Fibroblast of lung (primary cell): ENCODE measurements at regions not wholly inside any gene's neighbourhood (a gene's known extent, or its start where the extent isn't known, plus 50 kb on each side); places are given as distances from the start of the nearest gene placed in this dataset.

ENCODE experiments used
- CTCF ChIP-seq, 2 donors: IDR thresholded peaks in 1 of 2; conservative IDR thresholded peaks in 1 of 2; 1 replicate in 1 of 2; 2 replicates in 1 of 2; pipeline ENCODE4 v1.5.1; 2011 to 2012; ENCODE audit warnings: low read length in 2 of 2, control low read depth in 1 of 2, inconsistent platforms in 1 of 2, low read depth in 1 of 2, mild to moderate bottlenecking in 1 of 2
- EZH2 ChIP-seq: IDR thresholded peaks from 2 replicates; pipeline ENCODE4 v1.5.1; 2012; ENCODE audit warnings: low read length, control low read depth, mild to moderate bottlenecking; ENCODE audit errors: missing control alignments

GRCh38 chr1:208521534-208521933 lies 277.4 kb upstream of the PLXNA2 start:
- TF ChIP-seq CTCF (conservative IDR thresholded peaks at IDR 0.05 in 1 of 2, IDR thresholded peaks at IDR 0.05 in 1 of 2; ENCODE audit: low read depth in 1 of 2, low read length in 2 of 2) (no peak), EZH2 (no peak)
